ENCODE measurements at regions not wholly inside any gene's neighbourhood (a gene's known extent, or its start where the extent isn't known, plus 50 kb on each side); places are given as distances from the start of the nearest gene placed in this dataset.

DNA sequence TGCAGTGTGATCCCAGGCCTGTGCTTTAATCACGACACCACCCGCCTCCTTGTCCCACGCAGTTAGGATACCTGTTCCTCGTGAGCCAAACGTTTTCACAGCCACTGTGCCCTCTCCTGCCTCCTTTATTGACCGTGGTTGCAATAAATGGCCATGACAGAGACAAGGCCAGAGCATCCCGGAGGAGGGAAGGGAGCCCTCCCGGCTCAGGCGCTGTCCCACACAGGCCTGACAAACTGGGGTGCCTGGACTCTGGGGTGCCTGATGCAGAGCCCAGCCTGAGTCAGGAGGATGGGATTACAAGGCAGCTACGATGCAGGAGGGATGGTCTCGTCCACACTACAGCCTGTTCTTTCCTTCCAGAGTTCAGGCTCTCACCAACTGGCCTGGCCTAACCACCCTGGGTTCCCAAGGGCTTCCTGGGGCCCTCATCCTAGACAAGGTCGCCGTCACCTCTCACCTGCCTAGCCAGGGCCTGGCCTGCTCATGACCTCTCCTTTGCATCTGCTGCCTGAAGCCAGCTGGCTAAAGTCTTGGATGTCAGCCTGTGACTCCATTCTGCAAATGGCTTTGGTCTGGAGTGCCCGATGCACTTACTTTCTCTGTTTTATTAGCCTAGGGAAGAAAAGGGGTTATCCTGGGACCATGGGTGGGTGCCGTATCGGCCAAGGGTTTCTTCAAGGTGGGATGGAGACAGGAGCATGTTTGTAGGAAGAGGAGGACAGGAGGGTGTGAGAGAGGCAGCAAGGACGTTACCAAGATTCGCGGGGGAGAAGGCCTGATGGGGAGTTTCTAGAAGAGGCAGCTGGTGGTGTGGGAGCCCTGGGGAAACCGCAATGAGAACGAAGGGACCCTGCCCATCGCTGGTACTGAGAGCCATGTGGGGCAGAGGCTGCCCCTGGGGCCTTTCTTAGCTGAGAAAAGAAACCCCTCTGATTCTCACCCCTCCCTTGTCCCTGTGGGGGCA, 234.3 kb upstream of the TNRC6C start:
- Mint-ChIP-seq H3K27ac (no peak overlapping the region), H3K9me3 (no peaks in the 10 kb centered on the region), H3K4me3 (no peak overlapping the region), H3K4me1 (ENCODE audit: low read depth) (peaks cover 4% of the 10 kb centered on the region), H3K27me3 (no peaks in the 10 kb centered on the region), H3K36me3 (ENCODE audit: low read depth) (no peaks in the 10 kb centered on the region)
- Histone ChIP-seq H3K27me3 (ENCODE audit: control insufficient read depth in 1 of 2, insufficient read depth in 2 of 2, low read length in 2 of 2) (no peaks in the 10 kb centered on the region), H3K36me3 (ENCODE audit: insufficient read depth, low read length) (no peaks in the 10 kb centered on the region), H3K27ac (ENCODE audit: low read depth in 1 of 2, low read length in 2 of 2) (no peak overlapping the region), H3K4me1 (ENCODE audit: insufficient read depth, low read length) (peaks cover 4% of the 10 kb centered on the region), H3K9me3 (ENCODE audit: control insufficient read depth in 1 of 2, insufficient read depth in 1 of 2, low read length in 2 of 2) (no peaks in the 10 kb centered on the region), H3K4me3 (ENCODE audit: low read length) (no peak overlapping the region)
- TF ChIP-seq, protein P1, sequence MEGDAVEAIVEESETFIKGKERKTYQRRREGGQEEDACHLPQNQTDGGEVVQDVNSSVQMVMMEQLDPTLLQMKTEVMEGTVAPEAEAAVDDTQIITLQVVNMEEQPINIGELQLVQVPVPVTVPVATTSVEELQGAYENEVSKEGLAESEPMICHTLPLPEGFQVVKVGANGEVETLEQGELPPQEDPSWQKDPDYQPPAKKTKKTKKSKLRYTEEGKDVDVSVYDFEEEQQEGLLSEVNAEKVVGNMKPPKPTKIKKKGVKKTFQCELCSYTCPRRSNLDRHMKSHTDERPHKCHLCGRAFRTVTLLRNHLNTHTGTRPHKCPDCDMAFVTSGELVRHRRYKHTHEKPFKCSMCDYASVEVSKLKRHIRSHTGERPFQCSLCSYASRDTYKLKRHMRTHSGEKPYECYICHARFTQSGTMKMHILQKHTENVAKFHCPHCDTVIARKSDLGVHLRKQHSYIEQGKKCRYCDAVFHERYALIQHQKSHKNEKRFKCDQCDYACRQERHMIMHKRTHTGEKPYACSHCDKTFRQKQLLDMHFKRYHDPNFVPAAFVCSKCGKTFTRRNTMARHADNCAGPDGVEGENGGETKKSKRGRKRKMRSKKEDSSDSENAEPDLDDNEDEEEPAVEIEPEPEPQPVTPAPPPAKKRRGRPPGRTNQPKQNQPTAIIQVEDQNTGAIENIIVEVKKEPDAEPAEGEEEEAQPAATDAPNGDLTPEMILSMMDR (IDR thresholded peaks at IDR 0.05), result no peak
- ChIA-PET CTCF (no interaction called here), POLR2A (no interaction called here)
- intact Hi-C loops (cut with DNase I, micrococcal nuclease), result no loop called here
- ATAC-seq (ENCODE audit: poor library complexity) (no peak), DNase-seq (no peak)

- H3K27me3 Mint-ChIP-seq, result no peaks in the 10 kb centered on the region
- Histone ChIP-seq H3K27me3 (ENCODE audit: control insufficient read depth in 1 of 2, insufficient read depth in 2 of 2, low read length in 2 of 2) (no peaks in the 10 kb centered on the region), H3K4me1 (ENCODE audit: insufficient read depth, low read length) (peaks cover 4% of the 10 kb centered on the region), H3K27ac (ENCODE audit: low read depth in 1 of 2, low read length in 2 of 2) (no peak overlapping the region), H3K36me3 (ENCODE audit: insufficient read depth, low read length) (no peaks in the 10 kb centered on the region), H3K4me3 (ENCODE audit: low read length) (no peak overlapping the region), H3K9me3 (ENCODE audit: control insufficient read depth in 1 of 2, insufficient read depth in 1 of 2, low read length in 2 of 2) (no peaks in the 10 kb centered on the region)
- DNase-seq, result no peak
- no peak overlapping the region for H3K4me3 Mint-ChIP-seq
- no peak overlapping the region for H3K27ac Mint-ChIP-seq
- H3K4me1 Mint-ChIP-seq (ENCODE audit: low read depth), result peaks cover 4% of the 10 kb centered on the region
- H3K9me3 Mint-ChIP-seq, result no peaks in the 10 kb centered on the region
- TF ChIP-seq, protein P1 (IDR thresholded peaks at IDR 0.05), result no peak
- no peak for ATAC-seq (ENCODE audit: poor library complexity)
- ChIA-PET CTCF (no interaction called here), POLR2A (no interaction called here)
- intact Hi-C loops (cut with DNase I, micrococcal nuclease), result no loop called here
- H3K36me3 Mint-ChIP-seq (ENCODE audit: low read depth), result no peaks in the 10 kb centered on the region
These were observed 233.5 kb upstream of the TNRC6C start for GRCh38 chr17:77724876-77725615.

- DNase-seq (no peak), ATAC-seq (ENCODE audit: poor library complexity) (no peak)
- Histone ChIP-seq H3K27ac (ENCODE audit: low read depth in 1 of 2, low read length in 2 of 2) (no peak overlapping the region), H3K4me3 (ENCODE audit: low read length) (no peak overlapping the region), H3K36me3 (ENCODE audit: insufficient read depth, low read length) (no peaks in the 10 kb centered on the region), H3K9me3 (ENCODE audit: control insufficient read depth in 1 of 2, insufficient read depth in 1 of 2, low read length in 2 of 2) (no peaks in the 10 kb centered on the region), H3K4me1 (ENCODE audit: insufficient read depth, low read length) (peaks cover 4% of the 10 kb centered on the region), H3K27me3 (ENCODE audit: control insufficient read depth in 1 of 2, insufficient read depth in 2 of 2, low read length in 2 of 2) (no peaks in the 10 kb centered on the region)
- Mint-ChIP-seq H3K4me1 (ENCODE audit: low read depth) (peaks cover 4% of the 10 kb centered on the region), H3K27ac (no peak overlapping the region), H3K36me3 (ENCODE audit: low read depth) (no peaks in the 10 kb centered on the region), H3K9me3 (no peaks in the 10 kb centered on the region), H3K4me3 (no peak overlapping the region), H3K27me3 (no peaks in the 10 kb centered on the region)
- TF ChIP-seq, protein P1 (IDR thresholded peaks at IDR 0.05), result no peak
- intact Hi-C loops (cut with DNase I, micrococcal nuclease), result no loop called here
- ChIA-PET POLR2A (no interaction called here), CTCF (no interaction called here)
These were observed 232.7 kb upstream of the TNRC6C start for GRCh38 chr17:77725846-77726245.
